ENCODE measurements at regions not wholly inside any gene's neighbourhood (a gene's known extent, or its start where the extent isn't known, plus 50 kb on each side); places are given as distances from the start of the nearest gene placed in this dataset.

DNA sequence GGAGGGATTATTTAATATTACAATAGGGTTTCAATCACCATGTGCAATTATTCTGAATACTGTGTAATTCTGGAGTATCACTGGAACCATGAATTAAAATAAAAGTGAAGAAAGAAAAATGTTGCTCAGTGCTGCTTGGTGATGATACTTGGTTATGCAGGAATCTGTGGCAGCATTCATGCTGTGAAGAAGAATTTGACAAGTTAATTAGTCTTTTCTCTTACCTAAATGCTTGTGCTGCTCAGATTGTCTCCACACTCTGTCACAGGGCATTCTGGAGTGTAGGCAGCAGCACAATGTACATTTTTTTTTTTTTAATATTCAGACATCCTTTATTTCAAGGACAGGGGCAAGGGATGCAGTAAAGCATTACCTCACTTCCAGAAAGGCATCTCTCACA lies 749.3 kb upstream of the CADM2 start:
- H3K9me2 ChIP-seq (ENCODE audit: low read depth, low read length): no peaks in the 10 kb centered on the region
- H4K20me1 ChIP-seq (ENCODE audit: insufficient read depth, low read length): no peaks in the 10 kb centered on the region
- no peak overlapping the region for H3K4me3 ChIP-seq (ENCODE audit: low read depth, low read length, poor library complexity, severe bottlenecking)
- H3K9ac ChIP-seq (ENCODE audit: low read length): no peak overlapping the region
- H3K27me3 ChIP-seq (ENCODE audit: insufficient read depth, low read length): no peaks in the 10 kb centered on the region
- H3K27ac ChIP-seq (ENCODE audit: low read depth, low read length, poor library complexity, severe bottlenecking): no peak overlapping the region
- H3K4me2 ChIP-seq (ENCODE audit: low read length): no peak overlapping the region
- no peaks in the 10 kb centered on the region for H3F3A ChIP-seq (ENCODE audit: insufficient read depth, low read length)
- no peak overlapping the region for H2AFZ ChIP-seq (ENCODE audit: low read length)
- no peaks in the 10 kb centered on the region for H3K79me2 ChIP-seq (ENCODE audit: insufficient read depth, low read length)
- no peaks in the 10 kb centered on the region for H3K9me3 ChIP-seq (ENCODE audit: low read length)
- no peaks in the 10 kb centered on the region for H3K36me3 ChIP-seq (ENCODE audit: insufficient read depth, low read length)
- no peaks in the 10 kb centered on the region for H3K4me1 ChIP-seq (ENCODE audit: insufficient read depth, low read length, severe bottlenecking)
- TF ChIP-seq CTCF (IDR thresholded peaks at IDR 0.05; ENCODE audit: low read length): no peak
- TF ChIP-seq EZH2 (IDR thresholded peaks at IDR 0.05; ENCODE audit: borderline replicate concordance, low read length): no peak

GRCh38 chr3:84223512-84223911 lies 735.3 kb upstream of the CADM2 start:
- H3K27ac ChIP-seq (ENCODE audit: low read depth, low read length, poor library complexity, severe bottlenecking): no peak overlapping the region
- no peak overlapping the region for H2AFZ ChIP-seq (ENCODE audit: low read length)
- peaks cover 6% of the 10 kb centered on the region; the same call in 1 of the 2 replicates for H3K9me3 ChIP-seq (ENCODE audit: low read length)
- no peaks in the 10 kb centered on the region for H4K20me1 ChIP-seq (ENCODE audit: insufficient read depth, low read length)
- no peaks in the 10 kb centered on the region for H3K27me3 ChIP-seq (ENCODE audit: insufficient read depth, low read length)
- no peak overlapping the region for H3K4me3 ChIP-seq (ENCODE audit: low read depth, low read length, poor library complexity, severe bottlenecking)
- H3K4me2 ChIP-seq (ENCODE audit: low read length): no peak overlapping the region
- no peak for TF ChIP-seq CTCF (IDR thresholded peaks at IDR 0.05; ENCODE audit: low read length)
- TF ChIP-seq EZH2 (IDR thresholded peaks at IDR 0.05; ENCODE audit: borderline replicate concordance, low read length): no peak
- no peak overlapping the region for H3K9ac ChIP-seq (ENCODE audit: low read length)
- no peaks in the 10 kb centered on the region for H3K79me2 ChIP-seq (ENCODE audit: insufficient read depth, low read length)
- H3K36me3 ChIP-seq (ENCODE audit: insufficient read depth, low read length): no peaks in the 10 kb centered on the region
- no peaks in the 10 kb centered on the region for H3K9me2 ChIP-seq (ENCODE audit: low read depth, low read length)
- H3K4me1 ChIP-seq (ENCODE audit: insufficient read depth, low read length, severe bottlenecking): no peaks in the 10 kb centered on the region
- no peaks in the 10 kb centered on the region for H3F3A ChIP-seq (ENCODE audit: insufficient read depth, low read length)

DNA sequence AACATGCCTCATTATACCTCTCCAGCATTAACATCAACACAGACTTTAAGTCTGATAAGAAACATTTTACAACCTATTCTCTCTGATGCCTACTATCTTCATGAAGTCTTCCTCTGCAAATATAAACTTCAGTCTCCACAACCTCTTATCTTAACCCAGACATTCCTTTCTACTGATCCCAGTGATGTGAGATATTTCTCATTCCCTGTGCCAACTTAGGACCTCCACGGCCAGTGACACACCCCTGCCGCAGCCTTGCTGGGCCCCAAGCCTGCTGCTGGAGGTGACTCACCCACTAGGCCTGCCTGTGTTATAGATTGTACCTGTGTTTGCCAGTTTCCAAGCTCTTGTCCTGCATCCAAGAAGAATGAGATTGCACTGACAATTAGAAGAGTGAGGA lies 734.5 kb upstream of the CADM2 start:
- no peak for TF ChIP-seq CTCF (IDR thresholded peaks at IDR 0.05; ENCODE audit: low read length)
- TF ChIP-seq EZH2 (IDR thresholded peaks at IDR 0.05; ENCODE audit: borderline replicate concordance, low read length): no peak

More for the DNA sequence above, 734.5 kb upstream of the CADM2 start:
- Histone ChIP-seq H3F3A (ENCODE audit: insufficient read depth, low read length) (no peaks in the 10 kb centered on the region), H3K4me3 (ENCODE audit: low read depth, low read length, poor library complexity, severe bottlenecking) (no peak overlapping the region), H3K9me2 (ENCODE audit: low read depth, low read length) (no peaks in the 10 kb centered on the region), H3K79me2 (ENCODE audit: insufficient read depth, low read length) (no peaks in the 10 kb centered on the region), H3K4me1 (ENCODE audit: insufficient read depth, low read length, severe bottlenecking) (no peaks in the 10 kb centered on the region), H3K27me3 (ENCODE audit: insufficient read depth, low read length) (no peaks in the 10 kb centered on the region), H3K4me2 (ENCODE audit: low read length) (no peak overlapping the region), H3K36me3 (ENCODE audit: insufficient read depth, low read length) (no peaks in the 10 kb centered on the region), H4K20me1 (ENCODE audit: insufficient read depth, low read length) (no peaks in the 10 kb centered on the region), H3K9ac (ENCODE audit: low read length) (no peak overlapping the region), H3K27ac (ENCODE audit: low read depth, low read length, poor library complexity, severe bottlenecking) (no peak overlapping the region), H3K9me3 (ENCODE audit: low read length) (peaks cover 6% of the 10 kb centered on the region; the same call in 1 of the 2 replicates), H2AFZ (ENCODE audit: low read length) (no peak overlapping the region)

All from OCI-LY1 (cell line).